ENCODE measurements at regions not wholly inside any gene's neighbourhood (a gene's known extent, or its start where the extent isn't known, plus 50 kb on each side); places are given as distances from the start of the nearest gene placed in this dataset.

- TF ChIP-seq CTCF (conservative IDR thresholded peaks at IDR 0.05) (no peak), EZH2 (IDR thresholded peaks at IDR 0.05; ENCODE audit: low read depth) (no peak)
These were observed 271.3 kb upstream of the FAT4 start for GRCh38 chr4:125043486-125043885.
